GM12878 (cell line): ENCODE measurements at regions not wholly inside any gene's neighbourhood (a gene's known extent, or its start where the extent isn't known, plus 50 kb on each side); places are given as distances from the start of the nearest gene placed in this dataset.
"Not testable (repeated sequence)": the region's sequence is repeated elsewhere in the genome, so short reads cannot be mapped to it uniquely, and the experiment has no call there.

Experiments used
- BCL11A ChIP-seq: IDR thresholded peaks from 2 replicates; pipeline ENCODE4 v1.6.1; 2011; ENCODE audit warnings: low read depth, low read length
- CREM ChIP-seq: IDR thresholded peaks from 2 replicates; pipeline ENCODE4 v1.6.1; 2014; ENCODE audit warnings: antibody characterized with exemption, low read depth
- CTCF ChIP-seq, 3 experiments: IDR thresholded peaks in 2 of 3; conservative IDR thresholded peaks in 1 of 3; 2 replicates each; pipeline ENCODE4 v1.5.1; 2011; ENCODE audit warnings: low read depth in 3 of 3, low read length in 3 of 3, mild to moderate bottlenecking in 3 of 3, control low read depth in 2 of 3, moderate library complexity in 2 of 3, inconsistent platforms in 1 of 3, mixed read lengths in 1 of 3; ENCODE audit not compliant: control insufficient read depth in 2 of 3, insufficient read depth in 1 of 3; ENCODE audit errors: extremely low read depth in 1 of 3
- ESRRA ChIP-seq: IDR thresholded peaks from 2 replicates; pipeline ENCODE4 v1.6.1; 2012; ENCODE audit warnings: mild to moderate bottlenecking, low read length, improper control_type of control experiment
- EZH2 ChIP-seq: IDR thresholded peaks from 2 replicates; pipeline ENCODE4 v1.6.1; 2012; ENCODE audit warnings: low read depth, mild to moderate bottlenecking, control low read depth, inconsistent platforms, low read length, borderline replicate concordance; ENCODE audit not compliant: control insufficient read depth
- HCFC1 ChIP-seq: fragments of 150-350 bp; IDR thresholded peaks from 2 replicates; pipeline ENCODE4 v1.6.1; 2014; ENCODE audit warnings: low read length
- MTA3 ChIP-seq: IDR thresholded peaks from 2 replicates; pipeline ENCODE4 v1.6.1; 2012; ENCODE audit warnings: low read length, inconsistent platforms, borderline replicate concordance
- POLR2A ChIP-seq: IDR thresholded peaks from 2 replicates; pipeline ENCODE4 v1.6.1; 2011; ENCODE audit warnings: low read depth, mild to moderate bottlenecking, low read length
- POLR2AphosphoS5 ChIP-seq: IDR thresholded peaks from 2 replicates; pipeline ENCODE4 v1.6.1; 2011; ENCODE audit warnings: mild to moderate bottlenecking, low read length, inconsistent platforms
- SUZ12 ChIP-seq: fragments of 200-600 bp; sonication (generic); IDR thresholded peaks from one replicate; pipeline ENCODE4 v1.6.1; 2018; ENCODE audit warnings: antibody characterized with exemption, mild to moderate bottlenecking; ENCODE audit not compliant: unreplicated experiment
- YBX1 ChIP-seq: fragments of 450-650 bp; IDR thresholded peaks from 2 replicates; pipeline ENCODE4 v1.6.1; 2016; ENCODE audit warnings: antibody characterized with exemption

GRCh38 chr21:27916326-27916725, 949.4 kb upstream of the ADAMTS5 start:
- TF ChIP-seq POLR2AphosphoS5; CTCF (IDR thresholded peaks at IDR 0.05 in 2 of 3, conservative IDR thresholded peaks at IDR 0.05 in 1 of 3; ENCODE audit: control insufficient read depth in 2 of 3, extremely low read depth in 1 of 3, insufficient read depth in 1 of 3, low read depth in 3 of 3, low read length in 3 of 3); BCL11A; ESRRA; SUZ12; HCFC1; EZH2; POLR2A; MTA3; CREM; YBX1: not testable (repeated sequence)
